ENCODE measurements at regions not wholly inside any gene's neighbourhood (a gene's known extent, or its start where the extent isn't known, plus 50 kb on each side); places are given as distances from the start of the nearest gene placed in this dataset.
"Not testable (repeated sequence)": the region's sequence is repeated elsewhere in the genome, so short reads cannot be mapped to it uniquely, and the experiment has no call there.

- no peak for DNase-seq (ENCODE audit: low spot score)
- TF ChIP-seq CTCF (IDR thresholded peaks at IDR 0.05; ENCODE audit: extremely low read depth, insufficient read depth, missing control alignments), result no peak
- in situ Hi-C loops (cut with MboI; ENCODE audit: low pct_unique_long_range_greater_than_20kb, low sequenced_read_pairs, unreplicated experiment), result no loop called here
Observed at GRCh38 chr6:112910256-112910655, 563.1 kb downstream of the RFPL4B start.

- in situ Hi-C loops (cut with MboI; ENCODE audit: low pct_unique_long_range_greater_than_20kb, low sequenced_read_pairs, unreplicated experiment), result no loop called here
- TF ChIP-seq CTCF (IDR thresholded peaks at IDR 0.05; ENCODE audit: extremely low read depth, insufficient read depth, missing control alignments), result no peak
Observed at GRCh38 chr6:112911959-112912358, 564.8 kb downstream of the RFPL4B start.

GRCh38 chr6:112912416-112913101, 565.4 kb downstream of the RFPL4B start:
- DNase-seq (ENCODE audit: low spot score), result no peak

More at GRCh38 chr6:112911959-112912358, 564.8 kb downstream of the RFPL4B start:
- DNase-seq (ENCODE audit: low spot score), result no peak

GRCh38 chr6:112919744-112920143, 572.6 kb downstream of the RFPL4B start:
- DNase-seq (ENCODE audit: low spot score); in situ Hi-C loops (cut with MboI; ENCODE audit: low pct_unique_long_range_greater_than_20kb, low sequenced_read_pairs, unreplicated experiment): not testable (repeated sequence)

More at GRCh38 chr6:112912416-112913101, 565.4 kb downstream of the RFPL4B start:
- TF ChIP-seq CTCF (IDR thresholded peaks at IDR 0.05; ENCODE audit: extremely low read depth, insufficient read depth, missing control alignments), result no peak
- in situ Hi-C loops (cut with MboI; ENCODE audit: low pct_unique_long_range_greater_than_20kb, low sequenced_read_pairs, unreplicated experiment), result no loop called here

- no peak for TF ChIP-seq CTCF (IDR thresholded peaks at IDR 0.05; ENCODE audit: extremely low read depth, insufficient read depth, missing control alignments)
- in situ Hi-C loops (cut with MboI; ENCODE audit: low pct_unique_long_range_greater_than_20kb, low sequenced_read_pairs, unreplicated experiment), result no loop called here
- no peak for DNase-seq (ENCODE audit: low spot score)
Observed at GRCh38 chr6:112920994-112921393, 573.9 kb downstream of the RFPL4B start.

- DNase-seq (ENCODE audit: low spot score), result no peak
- in situ Hi-C loops (cut with MboI; ENCODE audit: low pct_unique_long_range_greater_than_20kb, low sequenced_read_pairs, unreplicated experiment), result no loop called here
- TF ChIP-seq CTCF (IDR thresholded peaks at IDR 0.05; ENCODE audit: extremely low read depth, insufficient read depth, missing control alignments), result no peak
Observed at GRCh38 chr6:112923940-112924587, 576.9 kb downstream of the RFPL4B start.

- DNase-seq (ENCODE audit: low spot score), result no peak
- in situ Hi-C loops (cut with MboI; ENCODE audit: low pct_unique_long_range_greater_than_20kb, low sequenced_read_pairs, unreplicated experiment), result no loop called here
- no peak for TF ChIP-seq CTCF (IDR thresholded peaks at IDR 0.05; ENCODE audit: extremely low read depth, insufficient read depth, missing control alignments)
Observed at GRCh38 chr6:112925702-112926101, 578.6 kb downstream of the RFPL4B start.
